Esophagus squamous epithelium (tissue), 4 donors: ENCODE measurements at regions not wholly inside any gene's neighbourhood (a gene's known extent, or its start where the extent isn't known, plus 50 kb on each side); places are given as distances from the start of the nearest gene placed in this dataset.

ENCODE experiments used
- CTCF ChIP-seq, 6 experiments: fragments of 450-650 bp in 4 of 6; fragments of 200-600 bp in 2 of 6; sonication (generic) in 2 of 6; IDR thresholded peaks; one replicate each; pipeline ENCODE4 v1.5.1; 2016 to 2019; ENCODE audit warnings: antibody characterized with exemption in 6 of 6, mild to moderate bottlenecking in 4 of 6, moderate library complexity in 4 of 6
- POLR2A ChIP-seq, 4 donors: fragments of 450-650 bp; IDR thresholded peaks; one replicate each; pipeline ENCODE4 v1.6.1; 2017; ENCODE audit warnings: antibody characterized with exemption in 4 of 4, mild to moderate bottlenecking in 4 of 4, moderate library complexity in 3 of 4

- TF ChIP-seq POLR2A (IDR thresholded peaks at IDR 0.05) (no peak), CTCF (IDR thresholded peaks at IDR 0.05) (no peak)
These were observed 1021.3 kb downstream of the XPNPEP1 start for GRCh38 chr10:108901781-108902618.
